GM21423 (cell line): ENCODE measurements at regions not wholly inside any gene's neighbourhood (a gene's known extent, or its start where the extent isn't known, plus 50 kb on each side); places are given as distances from the start of the nearest gene placed in this dataset.
"Not testable (repeated sequence)": the region's sequence is repeated elsewhere in the genome, so short reads cannot be mapped to it uniquely, and the experiment has no call there.

ENCODE experiments used
- ATAC-seq: cut with Tn5 transposase; IDR thresholded peaks from one replicate; pipeline ENCODE4 v1.9.1; 2021; ENCODE audit warnings: mild to moderate bottlenecking, moderate library complexity; ENCODE audit not compliant: unreplicated experiment

- ATAC-seq: no peak
Observed at GRCh38 chr7:25069900-25070443, 55.1 kb downstream of the CYCS start.

GRCh38 chr7:25068502-25069213 lies 56.4 kb downstream of the CYCS start:
- ATAC-seq: no peak

- ATAC-seq: no peak
Observed at GRCh38 chr7:25067726-25068501, 57.1 kb downstream of the CYCS start.

- ATAC-seq: no peak
Observed at GRCh38 chr7:25066253-25066652, 58.8 kb downstream of the CYCS start.

- ATAC-seq: no peak
Observed at GRCh38 chr7:25062380-25062779, 62.7 kb downstream of the CYCS start.

GRCh38 chr7:25060487-25061055 lies 64.5 kb downstream of the CYCS start:
- no peak for ATAC-seq

- no peak for ATAC-seq
Observed at GRCh38 chr7:25059576-25059975, 65.5 kb downstream of the CYCS start.

GRCh38 chr7:25056368-25056767 lies 68.7 kb downstream of the CYCS start:
- ATAC-seq: no peak

- no peak for ATAC-seq
Observed at GRCh38 chr7:25055520-25056220, 69.4 kb downstream of the CYCS start.

- no peak for ATAC-seq
Observed at GRCh38 chr7:25054819-25055519, 70.1 kb downstream of the CYCS start.

GRCh38 chr7:25050223-25050622 lies 70.2 kb upstream of the OSBPL3 start:
- ATAC-seq: no peak

- no peak for ATAC-seq
Observed at GRCh38 chr7:25048444-25048834, 68.5 kb upstream of the OSBPL3 start.

- ATAC-seq: not testable (repeated sequence)
Observed at GRCh38 chr7:25047571-25048443, 67.8 kb upstream of the OSBPL3 start.

GRCh38 chr7:25037325-25037724 lies 57.3 kb upstream of the OSBPL3 start:
- ATAC-seq: no peak

GRCh38 chr7:25035274-25035673 lies 55.3 kb upstream of the OSBPL3 start:
- ATAC-seq: no peak

- ATAC-seq: no peak
Observed at GRCh38 chr7:25034136-25034535, 54.2 kb upstream of the OSBPL3 start.

- ATAC-seq: no peak
Observed at GRCh38 chr7:25032774-25033743, 53.1 kb upstream of the OSBPL3 start.

GRCh38 chr7:25031432-25031831 lies 51.5 kb upstream of the OSBPL3 start:
- peak; percentile 34 for ATAC-seq
